Suprapubic skin (tissue), 4 donors: ENCODE measurements at regions not wholly inside any gene's neighbourhood (a gene's known extent, or its start where the extent isn't known, plus 50 kb on each side); places are given as distances from the start of the nearest gene placed in this dataset.

Source experiments
- EP300 ChIP-seq: sonication (generic); formaldehyde crosslinking; IDR thresholded peaks from one replicate; pipeline ENCODE4 v1.6.1; 2017; ENCODE audit warnings: antibody characterized with exemption
- POLR2A ChIP-seq, 2 donors: fragments of 450-650 bp; IDR thresholded peaks; one replicate each; pipeline ENCODE4 v1.6.1; 2017; ENCODE audit warnings: antibody characterized with exemption in 2 of 2, mild to moderate bottlenecking in 2 of 2, moderate library complexity in 2 of 2
- POLR2AphosphoS5 ChIP-seq, 3 donors: sonication (generic); formaldehyde crosslinking; IDR thresholded peaks; one replicate each; pipeline ENCODE4 v1.6.1; 2017; ENCODE audit warnings: antibody characterized with exemption in 3 of 3
- TF ChIP-seq, protein P1 (sequence below), 2 donors: fragments of 200-600 bp in 1 of 2; fragments of 450-650 bp in 1 of 2; sonication (generic) in 1 of 2; IDR thresholded peaks; one replicate each; pipeline ENCODE4 v1.5.1; 2016 to 2019; ENCODE audit warnings: antibody characterized with exemption in 2 of 2, mild to moderate bottlenecking in 1 of 2, moderate library complexity in 1 of 2

DNA sequence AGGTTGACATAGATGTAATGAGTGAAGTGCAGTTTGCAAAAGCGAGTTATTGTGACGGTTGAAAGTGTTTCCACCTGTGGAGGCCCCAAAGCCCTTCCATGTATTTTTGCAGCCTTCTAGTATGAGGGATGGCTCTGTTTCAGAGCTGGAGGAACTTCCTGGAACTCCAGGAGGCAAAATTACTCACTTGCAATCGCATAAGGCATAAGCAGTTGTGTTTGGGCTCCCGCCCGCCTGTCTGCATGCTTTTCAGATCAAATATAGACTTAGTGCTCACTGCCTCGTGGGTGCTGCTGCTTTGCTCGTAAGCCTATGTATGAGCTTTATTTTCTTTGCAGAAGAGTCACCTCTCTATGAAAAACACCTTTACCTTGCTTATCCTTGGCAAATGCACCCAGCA lies 146.8 kb upstream of the LARGE1 start:
- TF ChIP-seq EP300 (no peak), POLR2A (IDR thresholded peaks at IDR 0.05) (no peak), POLR2AphosphoS5 (IDR thresholded peaks at IDR 0.05) (no peak)
- TF ChIP-seq, protein P1, sequence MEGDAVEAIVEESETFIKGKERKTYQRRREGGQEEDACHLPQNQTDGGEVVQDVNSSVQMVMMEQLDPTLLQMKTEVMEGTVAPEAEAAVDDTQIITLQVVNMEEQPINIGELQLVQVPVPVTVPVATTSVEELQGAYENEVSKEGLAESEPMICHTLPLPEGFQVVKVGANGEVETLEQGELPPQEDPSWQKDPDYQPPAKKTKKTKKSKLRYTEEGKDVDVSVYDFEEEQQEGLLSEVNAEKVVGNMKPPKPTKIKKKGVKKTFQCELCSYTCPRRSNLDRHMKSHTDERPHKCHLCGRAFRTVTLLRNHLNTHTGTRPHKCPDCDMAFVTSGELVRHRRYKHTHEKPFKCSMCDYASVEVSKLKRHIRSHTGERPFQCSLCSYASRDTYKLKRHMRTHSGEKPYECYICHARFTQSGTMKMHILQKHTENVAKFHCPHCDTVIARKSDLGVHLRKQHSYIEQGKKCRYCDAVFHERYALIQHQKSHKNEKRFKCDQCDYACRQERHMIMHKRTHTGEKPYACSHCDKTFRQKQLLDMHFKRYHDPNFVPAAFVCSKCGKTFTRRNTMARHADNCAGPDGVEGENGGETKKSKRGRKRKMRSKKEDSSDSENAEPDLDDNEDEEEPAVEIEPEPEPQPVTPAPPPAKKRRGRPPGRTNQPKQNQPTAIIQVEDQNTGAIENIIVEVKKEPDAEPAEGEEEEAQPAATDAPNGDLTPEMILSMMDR (IDR thresholded peaks at IDR 0.05), result no peak
